ENCODE measurements at regions not wholly inside any gene's neighbourhood (a gene's known extent, or its start where the extent isn't known, plus 50 kb on each side); places are given as distances from the start of the nearest gene placed in this dataset.

GRCh38 chr5:102664616-102665335, 90.3 kb upstream of the PAM start:
- no peak for DNase-seq (ENCODE audit: low spot score)
- H3F3A ChIP-seq (replicated peaks; ENCODE audit: low read depth) = no peaks in the 10 kb centered on the region
- H3K36me3 ChIP-seq (ENCODE audit: insufficient read depth) = no peaks in the 10 kb centered on the region
- Mint-ChIP-seq H3K36me3 (ENCODE audit: low read depth) (no peaks in the 10 kb centered on the region), H3K4me1 (peaks cover 17% of the 10 kb centered on the region), H3K27me3 (ENCODE audit: insufficient read depth, low read depth, poor library complexity) (no peaks in the 10 kb centered on the region), H3K4me3 (no peak overlapping the region), H3K27ac (no peak overlapping the region), H3K9me3 (no peaks in the 10 kb centered on the region)
- H3K27ac ChIP-seq (ENCODE audit: low read depth) = no peak overlapping the region
- no peaks in the 10 kb centered on the region for H3K27me3 ChIP-seq (ENCODE audit: insufficient read depth)
- TF ChIP-seq, protein P1, sequence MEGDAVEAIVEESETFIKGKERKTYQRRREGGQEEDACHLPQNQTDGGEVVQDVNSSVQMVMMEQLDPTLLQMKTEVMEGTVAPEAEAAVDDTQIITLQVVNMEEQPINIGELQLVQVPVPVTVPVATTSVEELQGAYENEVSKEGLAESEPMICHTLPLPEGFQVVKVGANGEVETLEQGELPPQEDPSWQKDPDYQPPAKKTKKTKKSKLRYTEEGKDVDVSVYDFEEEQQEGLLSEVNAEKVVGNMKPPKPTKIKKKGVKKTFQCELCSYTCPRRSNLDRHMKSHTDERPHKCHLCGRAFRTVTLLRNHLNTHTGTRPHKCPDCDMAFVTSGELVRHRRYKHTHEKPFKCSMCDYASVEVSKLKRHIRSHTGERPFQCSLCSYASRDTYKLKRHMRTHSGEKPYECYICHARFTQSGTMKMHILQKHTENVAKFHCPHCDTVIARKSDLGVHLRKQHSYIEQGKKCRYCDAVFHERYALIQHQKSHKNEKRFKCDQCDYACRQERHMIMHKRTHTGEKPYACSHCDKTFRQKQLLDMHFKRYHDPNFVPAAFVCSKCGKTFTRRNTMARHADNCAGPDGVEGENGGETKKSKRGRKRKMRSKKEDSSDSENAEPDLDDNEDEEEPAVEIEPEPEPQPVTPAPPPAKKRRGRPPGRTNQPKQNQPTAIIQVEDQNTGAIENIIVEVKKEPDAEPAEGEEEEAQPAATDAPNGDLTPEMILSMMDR (conservative IDR thresholded peaks at IDR 0.05; ENCODE audit: low read depth in 2 of 2) = no peak
- TF ChIP-seq ZNF331 (CRISPR knock-in tag; IDR thresholded peaks at IDR 0.05; ENCODE audit: low read depth) = no peak
- TF ChIP-seq NANOG (IDR thresholded peaks at IDR 0.05; ENCODE audit: borderline replicate concordance) = no peak
- no peak for TF ChIP-seq POLR2AphosphoS5 (IDR thresholded peaks at IDR 0.05; ENCODE audit: low read depth)
- TF ChIP-seq CREB1 (CRISPR knock-in tag; IDR thresholded peaks at IDR 0.05; ENCODE audit: low read depth) = no peak
- no peak for TF ChIP-seq EZH2phosphoT487 (IDR thresholded peaks at IDR 0.05; ENCODE audit: unreplicated experiment)
- no peak for TF ChIP-seq STAT1 (IDR thresholded peaks at IDR 0.05; ENCODE audit: unreplicated experiment)
- H3K4me2 ChIP-seq = no peak overlapping the region
- H3K4me1 ChIP-seq (ENCODE audit: insufficient read depth) = peaks cover 19% of the 10 kb centered on the region
- no peak overlapping the region for H2AFZ ChIP-seq
- no peaks in the 10 kb centered on the region for H4K20me1 ChIP-seq (replicated peaks; ENCODE audit: insufficient read depth)
- no peaks in the 10 kb centered on the region for H3K79me2 ChIP-seq (replicated peaks; ENCODE audit: insufficient read depth)
- no peak for ATAC-seq
- H3K4me3 ChIP-seq = no peak overlapping the region
- no peaks in the 10 kb centered on the region for H3K9me2 ChIP-seq (ENCODE audit: insufficient read depth)

DNA sequence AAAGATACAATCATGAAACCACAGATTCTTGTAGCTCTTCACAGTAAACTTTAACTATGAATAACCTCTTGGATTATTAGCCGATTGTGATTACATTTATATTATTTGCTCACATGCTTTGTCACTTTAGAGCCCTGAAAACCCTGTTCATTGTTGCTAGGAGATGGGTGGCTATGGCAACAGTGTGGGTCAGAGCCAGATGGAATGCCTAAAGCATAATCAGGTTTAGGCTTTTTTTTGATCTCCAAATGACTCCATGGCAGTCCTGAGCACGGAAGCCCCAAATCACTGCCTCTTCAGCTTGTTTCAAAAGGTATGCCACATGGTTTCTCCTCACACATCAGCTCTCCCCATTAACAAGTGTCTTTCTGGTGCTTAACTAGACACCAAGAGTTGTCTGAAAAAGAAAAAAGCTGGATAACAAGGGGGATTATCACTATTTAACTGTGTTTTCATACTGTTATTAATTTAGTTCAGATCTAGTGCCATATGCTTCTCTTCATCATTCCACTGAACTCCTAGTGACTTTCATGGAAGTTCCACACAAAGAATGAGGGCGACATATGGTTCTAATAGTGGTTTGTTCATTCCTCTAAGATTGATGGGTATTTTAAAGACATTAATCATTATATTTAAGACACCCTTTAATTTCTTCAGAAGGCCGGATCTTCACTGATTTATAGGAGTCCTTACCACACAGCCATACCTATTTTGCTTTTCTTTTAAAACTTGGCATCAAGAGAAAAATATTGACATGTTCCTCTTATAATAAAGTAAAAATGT, 88.8 kb upstream of the PAM start:
- Histone ChIP-seq H3K27me3 (ENCODE audit: insufficient read depth) (no peaks in the 10 kb centered on the region), H3K79me2 (replicated peaks; ENCODE audit: insufficient read depth) (no peaks in the 10 kb centered on the region), H2AFZ (no peak overlapping the region), H3K4me3 (no peak overlapping the region), H3F3A (replicated peaks; ENCODE audit: low read depth) (no peaks in the 10 kb centered on the region), H3K27ac (ENCODE audit: low read depth) (no peak overlapping the region), H3K9me2 (ENCODE audit: insufficient read depth) (no peaks in the 10 kb centered on the region), H4K20me1 (replicated peaks; ENCODE audit: insufficient read depth) (no peaks in the 10 kb centered on the region), H3K36me3 (ENCODE audit: insufficient read depth) (no peaks in the 10 kb centered on the region), H3K4me2 (no peak overlapping the region), H3K4me1 (ENCODE audit: insufficient read depth) (peaks cover 19% of the 10 kb centered on the region)
- ATAC-seq (no peak), DNase-seq (ENCODE audit: low spot score) (peak; percentile 41)
- Mint-ChIP-seq H3K4me3 (no peak overlapping the region), H3K9me3 (no peaks in the 10 kb centered on the region; the same call in 2 of the 3 replicates), H3K4me1 (peaks cover 27% of the 10 kb centered on the region), H3K27ac (no peak overlapping the region), H3K36me3 (ENCODE audit: low read depth) (no peaks in the 10 kb centered on the region), H3K27me3 (ENCODE audit: insufficient read depth, low read depth, poor library complexity) (no peaks in the 10 kb centered on the region)
- TF ChIP-seq CREB1 (CRISPR knock-in tag; IDR thresholded peaks at IDR 0.05; ENCODE audit: low read depth) (no peak), NANOG (IDR thresholded peaks at IDR 0.05; ENCODE audit: borderline replicate concordance) (no peak), JUNB (IDR thresholded peaks at IDR 0.05; ENCODE audit: unreplicated experiment) (no peak), ZNF331 (CRISPR knock-in tag; IDR thresholded peaks at IDR 0.05; ENCODE audit: low read depth) (no peak), EZH2 (IDR thresholded peaks at IDR 0.05; ENCODE audit: low read depth, unreplicated experiment) (no peak), POLR2AphosphoS5 (IDR thresholded peaks at IDR 0.05; ENCODE audit: low read depth) (no peak)
- TF ChIP-seq, protein P2, sequence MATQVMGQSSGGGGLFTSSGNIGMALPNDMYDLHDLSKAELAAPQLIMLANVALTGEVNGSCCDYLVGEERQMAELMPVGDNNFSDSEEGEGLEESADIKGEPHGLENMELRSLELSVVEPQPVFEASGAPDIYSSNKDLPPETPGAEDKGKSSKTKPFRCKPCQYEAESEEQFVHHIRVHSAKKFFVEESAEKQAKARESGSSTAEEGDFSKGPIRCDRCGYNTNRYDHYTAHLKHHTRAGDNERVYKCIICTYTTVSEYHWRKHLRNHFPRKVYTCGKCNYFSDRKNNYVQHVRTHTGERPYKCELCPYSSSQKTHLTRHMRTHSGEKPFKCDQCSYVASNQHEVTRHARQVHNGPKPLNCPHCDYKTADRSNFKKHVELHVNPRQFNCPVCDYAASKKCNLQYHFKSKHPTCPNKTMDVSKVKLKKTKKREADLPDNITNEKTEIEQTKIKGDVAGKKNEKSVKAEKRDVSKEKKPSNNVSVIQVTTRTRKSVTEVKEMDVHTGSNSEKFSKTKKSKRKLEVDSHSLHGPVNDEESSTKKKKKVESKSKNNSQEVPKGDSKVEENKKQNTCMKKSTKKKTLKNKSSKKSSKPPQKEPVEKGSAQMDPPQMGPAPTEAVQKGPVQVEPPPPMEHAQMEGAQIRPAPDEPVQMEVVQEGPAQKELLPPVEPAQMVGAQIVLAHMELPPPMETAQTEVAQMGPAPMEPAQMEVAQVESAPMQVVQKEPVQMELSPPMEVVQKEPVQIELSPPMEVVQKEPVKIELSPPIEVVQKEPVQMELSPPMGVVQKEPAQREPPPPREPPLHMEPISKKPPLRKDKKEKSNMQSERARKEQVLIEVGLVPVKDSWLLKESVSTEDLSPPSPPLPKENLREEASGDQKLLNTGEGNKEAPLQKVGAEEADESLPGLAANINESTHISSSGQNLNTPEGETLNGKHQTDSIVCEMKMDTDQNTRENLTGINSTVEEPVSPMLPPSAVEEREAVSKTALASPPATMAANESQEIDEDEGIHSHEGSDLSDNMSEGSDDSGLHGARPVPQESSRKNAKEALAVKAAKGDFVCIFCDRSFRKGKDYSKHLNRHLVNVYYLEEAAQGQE (IDR thresholded peaks at IDR 0.05; ENCODE audit: unreplicated experiment) = no peak
